ENCODE measurements at regions not wholly inside any gene's neighbourhood (a gene's known extent, or its start where the extent isn't known, plus 50 kb on each side); places are given as distances from the start of the nearest gene placed in this dataset.

GRCh38 chr6:21994821-21995220 lies 302.0 kb downstream of the PRL start:
- no peak for TF ChIP-seq POLR2A (IDR thresholded peaks at IDR 0.05)
- TF ChIP-seq, protein P1, sequence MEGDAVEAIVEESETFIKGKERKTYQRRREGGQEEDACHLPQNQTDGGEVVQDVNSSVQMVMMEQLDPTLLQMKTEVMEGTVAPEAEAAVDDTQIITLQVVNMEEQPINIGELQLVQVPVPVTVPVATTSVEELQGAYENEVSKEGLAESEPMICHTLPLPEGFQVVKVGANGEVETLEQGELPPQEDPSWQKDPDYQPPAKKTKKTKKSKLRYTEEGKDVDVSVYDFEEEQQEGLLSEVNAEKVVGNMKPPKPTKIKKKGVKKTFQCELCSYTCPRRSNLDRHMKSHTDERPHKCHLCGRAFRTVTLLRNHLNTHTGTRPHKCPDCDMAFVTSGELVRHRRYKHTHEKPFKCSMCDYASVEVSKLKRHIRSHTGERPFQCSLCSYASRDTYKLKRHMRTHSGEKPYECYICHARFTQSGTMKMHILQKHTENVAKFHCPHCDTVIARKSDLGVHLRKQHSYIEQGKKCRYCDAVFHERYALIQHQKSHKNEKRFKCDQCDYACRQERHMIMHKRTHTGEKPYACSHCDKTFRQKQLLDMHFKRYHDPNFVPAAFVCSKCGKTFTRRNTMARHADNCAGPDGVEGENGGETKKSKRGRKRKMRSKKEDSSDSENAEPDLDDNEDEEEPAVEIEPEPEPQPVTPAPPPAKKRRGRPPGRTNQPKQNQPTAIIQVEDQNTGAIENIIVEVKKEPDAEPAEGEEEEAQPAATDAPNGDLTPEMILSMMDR (IDR thresholded peaks at IDR 0.05 in 8 of 11, conservative IDR thresholded peaks at IDR 0.05 in 3 of 11) = no peak
